Thyroid gland (tissue), 4 donors: ENCODE measurements at regions not wholly inside any gene's neighbourhood (a gene's known extent, or its start where the extent isn't known, plus 50 kb on each side); places are given as distances from the start of the nearest gene placed in this dataset.
"Not testable (repeated sequence)": the region's sequence is repeated elsewhere in the genome, so short reads cannot be mapped to it uniquely, and the experiment has no call there.

ENCODE experiments used
- DNase-seq, 2 donors: peaks; one replicate each; pipeline ENCODE4 v3.0.0-alpha.2; 2019
- H3K27ac ChIP-seq, 3 donors: fragments of 200-600 bp; sonication (generic); 1 replicate in 2 of 3; 2 replicates in 1 of 3; pipeline ENCODE4 v1.5.1; 2016 to 2019; ENCODE audit warnings: mild to moderate bottlenecking in 1 of 3, moderate library complexity in 1 of 3
- H3K27me3 ChIP-seq: fragments of 200-600 bp; sonication (generic); one replicate; pipeline ENCODE4 v1.5.1; 2019
- H3K36me3 ChIP-seq, 2 donors: fragments of 200-600 bp; sonication (generic); one replicate each; pipeline ENCODE4 v1.5.1; 2016 to 2019
- H3K4me1 ChIP-seq, 2 donors: fragments of 200-600 bp; sonication (generic); one replicate each; pipeline ENCODE4 v1.5.1; 2017 to 2019
- H3K4me3 ChIP-seq, 3 donors: fragments of 200-600 bp; sonication (generic); replicated peaks in 1 of 3; 1 replicate in 2 of 3; 2 replicates in 1 of 3; pipeline ENCODE4 v1.5.1; 2016; ENCODE audit warnings: mild to moderate bottlenecking in 1 of 3
- H3K9me3 ChIP-seq: fragments of 200-600 bp; sonication (generic); one replicate; pipeline ENCODE4 v1.5.1; 2017
- CTCF ChIP-seq, 6 experiments: fragments of 200-600 bp in 3 of 6; fragments of 450-650 bp in 3 of 6; sonication (generic) in 3 of 6; IDR thresholded peaks; one replicate each; pipeline ENCODE4 v1.5.1; 2016 to 2019; ENCODE audit warnings: antibody characterized with exemption in 6 of 6, mild to moderate bottlenecking in 2 of 6, inconsistent platforms in 1 of 6, moderate library complexity in 1 of 6
- POLR2A ChIP-seq, 2 donors: fragments of 450-650 bp; IDR thresholded peaks; one replicate each; pipeline ENCODE4 v1.6.1; 2017; ENCODE audit warnings: antibody characterized with exemption in 2 of 2, mild to moderate bottlenecking in 2 of 2, moderate library complexity in 1 of 2
- WGBS, 2 donors: methylation state at CpG; one replicate each; pipeline ENCODE4 v1.1.5; 2017; 5-methylcytosine and 5-hydroxymethylcytosine counted together
- intact Hi-C: fragments of 100-400 bp; cut with DNase I; formaldehyde crosslinking; loops from one replicate; pipeline ENCODE4 v1.15.1; 2023

DNA sequence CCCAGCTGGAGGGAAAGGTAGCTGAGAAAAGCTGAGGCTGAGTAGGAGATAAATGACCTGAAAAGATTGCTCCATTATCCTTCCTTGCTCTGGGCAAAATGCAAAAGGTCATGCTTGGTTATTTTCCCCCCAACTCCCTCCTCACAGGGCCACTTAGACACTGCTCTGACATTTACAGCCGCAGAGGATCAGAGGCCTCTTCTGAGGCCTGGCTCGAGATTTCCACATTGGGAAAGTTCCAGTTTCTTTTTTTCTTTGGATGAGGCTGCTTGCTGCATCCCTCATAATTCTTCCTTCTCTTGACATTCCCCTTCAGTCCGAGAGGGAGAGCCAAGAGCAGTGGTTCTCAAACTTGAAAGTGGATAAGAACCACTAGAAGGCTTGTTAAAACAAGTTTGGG lies 60.1 kb upstream of the HSPA9 start:
- TF ChIP-seq POLR2A (IDR thresholded peaks at IDR 0.05) (no peak), CTCF (IDR thresholded peaks at IDR 0.05) (no peak)
- Histone ChIP-seq H3K9me3 (no peaks in the 10 kb centered on the region), H3K27me3 (no peaks in the 10 kb centered on the region), H3K36me3 (no peaks in the 10 kb centered on the region), H3K27ac (peak overlapping the region in 2 of 3 donors; percentile 47 to 57), H3K4me1 (peaks cover 17 to 21% of the 10 kb centered on the region in 2 donors), H3K4me3 (no peak overlapping the region)
- intact Hi-C loops, result no loop called here
- 15 to 22% methylated on average over 3 of the region's 3 CpGs for WGBS, 2 donors
- DNase-seq, result peak; percentile 47 to 56

- H3K4me3 ChIP-seq, H3K9me3 ChIP-seq, H3K36me3 ChIP-seq, H3K27me3 ChIP-seq, intact Hi-C loops, DNase-seq: not testable (repeated sequence)
- 57 to 66% methylated on average over 4 of the region's 4 CpGs for WGBS, 2 donors
- H3K4me1 ChIP-seq, result peaks cover 17 to 21% of the 10 kb centered on the region in 2 donors
- H3K27ac ChIP-seq, result peak overlapping the region in 2 of 3 donors; percentile 47 to 57
Measured at GRCh38 chr5:138634804-138635203, 59.6 kb upstream of the HSPA9 start.

- Histone ChIP-seq H3K27me3 (no peaks in the 10 kb centered on the region), H3K36me3 (no peaks in the 10 kb centered on the region), H3K27ac (no peak overlapping the region), H3K4me3 (no peak overlapping the region), H3K4me1 (peaks cover 17% of the 10 kb centered on the region in 2 donors), H3K9me3 (no peaks in the 10 kb centered on the region)
- intact Hi-C loops, result no loop called here
- TF ChIP-seq CTCF (IDR thresholded peaks at IDR 0.05) (peak in 3 of 6 experiments; percentile 23 to 36 (median 30)), POLR2A (IDR thresholded peaks at IDR 0.05) (no peak)
- peak; percentile 67 to 68 for DNase-seq
- 40% methylated on average over 17 of the region's 17 CpGs for WGBS, 2 donors
Measured at GRCh38 chr5:138632900-138633489, 57.8 kb upstream of the HSPA9 start.

- WGBS, 2 donors, result 81 to 86% methylated on average over 5 of the region's 5 CpGs
- H3K27me3 ChIP-seq, result no peaks in the 10 kb centered on the region
- intact Hi-C loops, result no loop called here
Measured at GRCh38 chr5:138631096-138631928, 56.1 kb upstream of the HSPA9 start.

GRCh38 chr5:138629392-138629791 lies 54.2 kb upstream of the HSPA9 start:
- peaks cover 0 to under 1% of the 10 kb centered on the region in 2 donors for H3K4me1 ChIP-seq
- 80 to 90% methylated on average over 3 of the region's 3 CpGs for WGBS, 2 donors
- DNase-seq, result no peak
- H3K36me3 ChIP-seq, result no peaks in the 10 kb centered on the region
- TF ChIP-seq CTCF (IDR thresholded peaks at IDR 0.05), result no peak
- H3K9me3 ChIP-seq, result no peaks in the 10 kb centered on the region
- no peak overlapping the region for H3K4me3 ChIP-seq
- no peaks in the 10 kb centered on the region for H3K27me3 ChIP-seq
- no peak overlapping the region for H3K27ac ChIP-seq
- intact Hi-C loops, result no loop called here

More at GRCh38 chr5:138631096-138631928, 56.1 kb upstream of the HSPA9 start:
- Histone ChIP-seq H3K9me3 (no peaks in the 10 kb centered on the region), H3K27ac (no peak overlapping the region), H3K36me3 (no peaks in the 10 kb centered on the region), H3K4me3 (no peak overlapping the region), H3K4me1 (peaks cover 9 to 17% of the 10 kb centered on the region in 2 donors)
- DNase-seq, result peak; percentile 37 to 43
- no peak for TF ChIP-seq POLR2A (IDR thresholded peaks at IDR 0.05)
- TF ChIP-seq CTCF (IDR thresholded peaks at IDR 0.05), result no peak
